ENCODE measurements at regions not wholly inside any gene's neighbourhood (a gene's known extent, or its start where the extent isn't known, plus 50 kb on each side); places are given as distances from the start of the nearest gene placed in this dataset.
A peak's percentile ranks its signal among the peaks of the same experiment; 100 is the strongest.

DNA sequence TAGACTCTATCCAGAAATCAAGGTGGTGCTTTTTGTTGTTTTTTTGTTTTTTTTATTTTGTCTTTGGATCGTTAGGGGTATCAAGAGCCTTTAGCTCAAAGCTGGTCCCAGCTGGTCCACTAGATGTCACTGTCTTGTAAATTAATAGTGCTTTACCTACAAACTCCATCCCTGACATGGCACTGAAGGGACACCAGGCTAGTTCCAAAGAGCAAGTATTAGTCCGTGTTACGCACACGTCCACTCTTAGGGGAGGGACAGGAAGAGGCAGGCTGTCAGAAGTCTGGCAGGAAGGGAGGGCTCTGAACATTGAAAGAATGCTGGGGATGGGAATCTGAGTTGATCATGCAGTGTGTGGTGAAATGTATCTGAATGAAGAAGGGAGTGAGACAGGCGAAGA, 85.9 kb upstream of the CCBE1 start:
- TF ChIP-seq POLR2A (IDR thresholded peaks at IDR 0.05) (no peak), CTCF (IDR thresholded peaks at IDR 0.05) (peak in 11 of 12 donors; percentile 15 to 53 (median 29))
